H1 (cell line): ENCODE measurements at regions not wholly inside any gene's neighbourhood (a gene's known extent, or its start where the extent isn't known, plus 50 kb on each side); places are given as distances from the start of the nearest gene placed in this dataset.

ENCODE experiments used
- CTCF ChIA-PET: fragments of 300-600 bp; sonication (Branson Sonifier 250); formaldehyde crosslinking; loops from one replicate; lab custom pipeline; 2021; ENCODE audit not compliant: partially characterized antibody; lab: Charles Lee
- POLR2A ChIA-PET: fragments of 300-600 bp; sonication (Branson Sonifier 250); formaldehyde crosslinking; loops from one replicate; lab custom pipeline; 2021; ENCODE audit warnings: inconsistent platforms; ENCODE audit not compliant: partially characterized antibody; lab: Charles Lee
- DNase-seq, 2 experiments: peaks; one replicate each; pipeline versions ENCODE4 v3.0.0 to v3.0.0-alpha.2; 2010 to 2022; ENCODE audit warnings: low spot score in 2 of 2, low read depth in 1 of 2, mixed read lengths in 1 of 2
- FAIRE-seq: peaks from 2 replicates; lab custom pipeline; 2011; peaks lifted over from hg19 to GRCh38; lab: Jason Lieb, UNC
- H2AFZ ChIP-seq: 2 replicates; pipeline ENCODE4 v1.8.1; 2012; ENCODE audit warnings: low read length, inconsistent platforms
- H2AK5ac ChIP-seq: 2 replicates; pipeline ENCODE4 v1.6.1; 2013; ENCODE audit warnings: low read depth, low read length
- H2BK120ac ChIP-seq: replicated peaks from 2 replicates; pipeline ENCODE3; 2013; ENCODE audit warnings: low read depth, low read length, inconsistent platforms
- H2BK12ac ChIP-seq: 2 replicates; pipeline ENCODE4 v1.6.1; 2013; ENCODE audit warnings: low read depth, low read length
- H2BK15ac ChIP-seq: 2 replicates; pipeline ENCODE4 v1.6.1; 2013; ENCODE audit warnings: low read length
- H2BK20ac ChIP-seq: 2 replicates; pipeline ENCODE4 v1.6.1; 2013; ENCODE audit warnings: low read length
- H2BK5ac ChIP-seq: 2 replicates; pipeline ENCODE4 v1.6.1; 2013; ENCODE audit warnings: low read depth, low read length
- H3K14ac ChIP-seq: 2 replicates; pipeline ENCODE4 v1.6.1; 2013; ENCODE audit warnings: inconsistent platforms; ENCODE audit not compliant: insufficient read length
- H3K18ac ChIP-seq: 2 replicates; pipeline ENCODE4 v1.6.1; 2013; ENCODE audit warnings: low read length; ENCODE audit errors: extremely low read depth
- H3K23ac ChIP-seq: 2 replicates; pipeline ENCODE4 v1.6.1; 2013; ENCODE audit warnings: inconsistent platforms; ENCODE audit not compliant: insufficient read length
- H3K23me2 ChIP-seq: 2 replicates; pipeline ENCODE4 v1.6.1; 2013; ENCODE audit warnings: low read depth, low read length
- H3K27ac ChIP-seq: 2 replicates; pipeline ENCODE4 v1.6.1; 2011; ENCODE audit warnings: low read depth, low read length, inconsistent platforms
- H3K27me3 ChIP-seq, 4 experiments: replicated peaks in 1 of 4; 1 replicate in 1 of 4; 2 replicates in 3 of 4; pipeline versions ENCODE4 v1.6.1 to v1.8.1; 2011 to 2013; ENCODE audit warnings: low read length in 3 of 4, mild to moderate bottlenecking in 3 of 4, inconsistent platforms in 2 of 4, mixed read lengths in 2 of 4, moderate library complexity in 1 of 4; ENCODE audit not compliant: control insufficient read depth in 3 of 4, insufficient read depth in 3 of 4; ENCODE audit errors: extremely low read depth in 1 of 4
- H3K36me3 ChIP-seq, 4 experiments: 2 replicates each; pipeline versions ENCODE4 v1.6.1 to v1.8.1; 2011 to 2013; ENCODE audit warnings: mild to moderate bottlenecking in 4 of 4, low read length in 3 of 4, moderate library complexity in 2 of 4, control low read depth in 1 of 4, inconsistent platforms in 1 of 4; ENCODE audit not compliant: insufficient read depth in 4 of 4, control insufficient read depth in 2 of 4
- H3K4ac ChIP-seq: replicated peaks from 2 replicates; pipeline ENCODE3; 2013; ENCODE audit warnings: low read length, low read depth, mixed read lengths, inconsistent platforms; ENCODE audit not compliant: insufficient read length
- H3K4me1 ChIP-seq, 4 experiments: replicated peaks in 1 of 4; 1 replicate in 1 of 4; 2 replicates in 3 of 4; pipeline versions ENCODE4 v1.6.1 to v1.8.1; 2011 to 2013; ENCODE audit warnings: low read length in 3 of 4, inconsistent platforms in 2 of 4, mixed read lengths in 1 of 4; ENCODE audit not compliant: insufficient read depth in 4 of 4, control insufficient read depth in 3 of 4
- H3K4me2 ChIP-seq, 2 experiments: 2 replicates each; pipeline versions ENCODE4 v1.6.1 to v1.8.1; 2011 to 2013; ENCODE audit warnings: low read depth in 2 of 2, low read length in 2 of 2, control low read depth in 1 of 2, inconsistent platforms in 1 of 2, mild to moderate bottlenecking in 1 of 2; ENCODE audit not compliant: insufficient read depth in 1 of 2
- H3K4me3 ChIP-seq, 4 experiments: fragments of 200-600, 300-600 bp in 1 of 4; sonication (generic), shearing (Covaris generic), sonication (Bioruptor Twin) in 1 of 4; 2 replicates each; pipeline versions ENCODE4 v1.5.1 to v1.8.1; 2011 to 2016; ENCODE audit warnings: low read length in 4 of 4, low read depth in 3 of 4, control low read depth in 2 of 4, inconsistent platforms in 2 of 4, mild to moderate bottlenecking in 2 of 4, mixed read lengths in 1 of 4, moderate library complexity in 1 of 4; ENCODE audit not compliant: insufficient read depth in 2 of 4; ENCODE audit errors: extremely low read depth in 1 of 4
- H3K56ac ChIP-seq: replicated peaks from 2 replicates; pipeline ENCODE3; 2013; ENCODE audit warnings: low read depth, mild to moderate bottlenecking, mixed read lengths, low read length, inconsistent platforms; ENCODE audit not compliant: insufficient read length
- H3K79me1 ChIP-seq: 2 replicates; pipeline ENCODE4 v1.6.1; 2013; ENCODE audit warnings: low read depth, low read length, control low read depth
- H3K79me2 ChIP-seq, 2 experiments: 2 replicates each; pipeline versions ENCODE4 v1.6.1 to v1.8.1; 2012 to 2013; ENCODE audit warnings: low read length in 2 of 2, mild to moderate bottlenecking in 2 of 2, inconsistent platforms in 1 of 2; ENCODE audit not compliant: insufficient read depth in 2 of 2, control insufficient read depth in 1 of 2
- H3K9ac ChIP-seq, 4 experiments: replicated peaks in 1 of 4; 1 replicate in 1 of 4; 2 replicates in 3 of 4; pipeline versions ENCODE4 v1.6.1 to v1.8.1; 2011 to 2013; ENCODE audit warnings: low read depth in 3 of 4, low read length in 3 of 4, control low read depth in 2 of 4, mild to moderate bottlenecking in 2 of 4, moderate library complexity in 2 of 4, inconsistent platforms in 1 of 4; ENCODE audit errors: extremely low read depth in 1 of 4
- H3K9me3 ChIP-seq, 2 experiments: 2 replicates each; pipeline versions ENCODE4 v1.6.1 to v1.8.1; 2012 to 2013; ENCODE audit warnings: mild to moderate bottlenecking in 2 of 2, moderate library complexity in 2 of 2, control low read depth in 1 of 2, inconsistent platforms in 1 of 2, low read depth in 1 of 2, low read length in 1 of 2, mixed read lengths in 1 of 2; ENCODE audit not compliant: insufficient read depth in 2 of 2
- H4K20me1 ChIP-seq, 2 experiments: replicated peaks in 1 of 2; 2 replicates each; pipeline versions ENCODE3 to v1.8.1; 2011 to 2013; ENCODE audit warnings: inconsistent platforms in 2 of 2, low read length in 2 of 2, mild to moderate bottlenecking in 1 of 2; ENCODE audit not compliant: insufficient read depth in 2 of 2, control insufficient read depth in 1 of 2
- H4K5ac ChIP-seq: 2 replicates; pipeline ENCODE4 v1.6.1; 2013; ENCODE audit warnings: low read length, low read depth, mixed read lengths, inconsistent platforms; ENCODE audit not compliant: insufficient read length
- H4K8ac ChIP-seq: 2 replicates; pipeline ENCODE4 v1.8.0; 2013; ENCODE audit warnings: mild to moderate bottlenecking, moderate library complexity, low read length, inconsistent platforms; ENCODE audit not compliant: insufficient read depth; ENCODE audit errors: extremely low read depth
- H4K91ac ChIP-seq: replicated peaks from 2 replicates; pipeline ENCODE3; 2013; ENCODE audit warnings: low read length, mixed read lengths, inconsistent platforms; ENCODE audit not compliant: insufficient read length
- GABPA ChIP-seq: IDR thresholded peaks from 2 replicates; pipeline ENCODE4 v1.6.1; 2011; ENCODE audit warnings: mild to moderate bottlenecking, low read length, moderate library complexity, borderline replicate concordance; ENCODE audit not compliant: insufficient read depth
- KDM4A ChIP-seq: IDR thresholded peaks from one replicate; pipeline ENCODE4 v1.7.1; 2012; ENCODE audit warnings: low read depth, mild to moderate bottlenecking, moderate library complexity, low read length, inconsistent platforms; ENCODE audit not compliant: severe bottlenecking
- POLR2AphosphoS5 ChIP-seq: IDR thresholded peaks from 2 replicates; pipeline ENCODE4 v1.6.1; 2011; ENCODE audit warnings: low read depth, low read length
- RXRA ChIP-seq: IDR thresholded peaks from 2 replicates; pipeline ENCODE4 v1.6.1; 2011; ENCODE audit warnings: low read depth, mild to moderate bottlenecking, low read length, moderate library complexity; ENCODE audit not compliant: insufficient read depth
- SP4 ChIP-seq: IDR thresholded peaks from 2 replicates; pipeline ENCODE4 v1.6.1; 2012; ENCODE audit warnings: low read length, inconsistent platforms
- WGBS, 2 experiments: shearing (Covaris generic) in 1 of 2; methylation state at CpG; one replicate each; pipeline versions ENCODE4 v1.1.6 to v1.1.7; 2013 to 2015; ENCODE audit warnings: low lambda C conversion rate in 2 of 2, mixed read lengths in 2 of 2, inconsistent platforms in 1 of 2, low coverage in 1 of 2, missing lambda C conversion rate in 1 of 2; ENCODE audit not compliant: insufficient replicate concordance in 2 of 2, insufficient coverage in 1 of 2, insufficient read length in 1 of 2; ENCODE audit errors: extremely low coverage in 1 of 2, missing lambda C conversion rate in 1 of 2; 5-methylcytosine and 5-hydroxymethylcytosine counted together

- H3K27me3 ChIP-seq = no peaks in the 10 kb centered on the region
- H3K18ac ChIP-seq = no peak overlapping the region
- H2BK5ac ChIP-seq = no peak overlapping the region
- no peak overlapping the region for H2AK5ac ChIP-seq
- no peak overlapping the region for H3K23ac ChIP-seq
- no peak overlapping the region for H3K4me2 ChIP-seq
- H3K4ac ChIP-seq = no peak overlapping the region
- no peak for DNase-seq
- H3K9me3 ChIP-seq = no peaks in the 10 kb centered on the region
- FAIRE-seq = no peak
- H3K9ac ChIP-seq = no peak overlapping the region
- H3K4me3 ChIP-seq = no peak overlapping the region
- H2BK20ac ChIP-seq = no peak overlapping the region
- no peak overlapping the region for H4K8ac ChIP-seq
- no peaks in the 10 kb centered on the region for H3K79me2 ChIP-seq
- H2AFZ ChIP-seq = no peak overlapping the region
- no peaks in the 10 kb centered on the region; a peak in 1 of 7 replicates for H3K4me1 ChIP-seq
- TF ChIP-seq GABPA (no peak), SP4 (no peak), RXRA (no peak), POLR2AphosphoS5 (no peak), KDM4A (no peak)
- H3K14ac ChIP-seq = no peak overlapping the region
- WGBS, 2 experiments = 84% methylated on average over 4 of the region's 4 CpGs; no CpG with 5 or more reads in 1 of the 2 experiments
- no peak overlapping the region for H4K5ac ChIP-seq
- H2BK15ac ChIP-seq = no peak overlapping the region
- no peaks in the 10 kb centered on the region for H4K20me1 ChIP-seq
- H3K79me1 ChIP-seq = no peaks in the 10 kb centered on the region
- no peaks in the 10 kb centered on the region for H3K36me3 ChIP-seq
- ChIA-PET CTCF (interaction anchor here (5.0 kb wide), 1 partner anchor 31 kb away, joined by 14 read pairs; no protein-coding TSS in a partner anchor), POLR2A (no interaction called here)
- no peak overlapping the region for H2BK120ac ChIP-seq
- no peak overlapping the region for H3K27ac ChIP-seq
- H2BK12ac ChIP-seq = no peak overlapping the region
- H3K23me2 ChIP-seq = no peaks in the 10 kb centered on the region
- H4K91ac ChIP-seq = no peak overlapping the region
- H3K56ac ChIP-seq = no peak overlapping the region
Measured at GRCh38 chr11:133650082-133650481, 117.8 kb upstream of the OPCML start.
